ENCODE measurements at regions not wholly inside any gene's neighbourhood (a gene's known extent, or its start where the extent isn't known, plus 50 kb on each side); places are given as distances from the start of the nearest gene placed in this dataset.

GRCh38 chr5:162931501-162931900 is 505.9 kb upstream of the CCNG1 start:
- Histone ChIP-seq H3K4me3 (ENCODE audit: control extremely low read depth in 1 of 5, extremely low read depth in 1 of 5, insufficient read depth in 1 of 5, low read depth in 2 of 5, low read length in 4 of 5) (no peak overlapping the region), H3K27me3 (replicated peaks in 1 of 4; ENCODE audit: control extremely low read depth in 1 of 4, control insufficient read depth in 3 of 4, insufficient read depth in 4 of 4, low read length in 3 of 4) (no peaks in the 10 kb centered on the region), H3K36me3 (replicated peaks in 1 of 2; ENCODE audit: control extremely low read depth in 1 of 2, control insufficient read depth in 1 of 2, extremely low read depth in 1 of 2, insufficient read depth in 2 of 2, low read length in 1 of 2) (no peaks in the 10 kb centered on the region), H3K9ac (ENCODE audit: low read length) (no peak overlapping the region), H4K20me1 (ENCODE audit: control insufficient read depth, insufficient read depth, low read length, poor library complexity, severe bottlenecking) (no peaks in the 10 kb centered on the region), H3K4me2 (replicated peaks; ENCODE audit: low read depth, low read length, poor library complexity, severe bottlenecking) (no peak overlapping the region), H3K4me1 (ENCODE audit: control insufficient read depth in 2 of 2, insufficient read depth in 2 of 2, low read length in 2 of 2) (no peaks in the 10 kb centered on the region), H2AFZ (ENCODE audit: insufficient read depth, low read depth, low read length, poor library complexity, severe bottlenecking) (no peak overlapping the region), H3K9me3 (ENCODE audit: control extremely low read depth in 1 of 3, control insufficient read depth in 2 of 3, insufficient read depth in 1 of 3, low read length in 2 of 3) (peaks cover 0 to 11% (median 0%) of the 10 kb centered on the region in 3 donors), H3K27ac (ENCODE audit: low read length in 2 of 2) (no peak overlapping the region), H3K79me2 (ENCODE audit: control insufficient read depth, insufficient read depth, low read length) (no peaks in the 10 kb centered on the region)
- H3K4me1 Mint-ChIP-seq, result no peaks in the 10 kb centered on the region
- no peak overlapping the region for H3K27ac Mint-ChIP-seq
- no peak for ATAC-seq (ENCODE audit: low read depth)
- no CpG with 5 or more reads among the region's 2 CpGs for WGBS (ENCODE audit: insufficient coverage)
- peaks cover 7% of the 10 kb centered on the region for H3K9me3 Mint-ChIP-seq (ENCODE audit: insufficient read depth)
- TF ChIP-seq EZH2 (IDR thresholded peaks at IDR 0.05; ENCODE audit: borderline replicate concordance, insufficient read depth, low read depth, low read length, poor library complexity, severe bottlenecking) (no peak), CTCF (IDR thresholded peaks at IDR 0.05) (no peak)
- CTCF ChIA-PET, result no interaction called here
- no peak for DNase-seq
- intact Hi-C loops (cut with micrococcal nuclease), result no loop called here
- POLR2A ChIA-PET, result no interaction called here
- no peak overlapping the region for H3K4me3 Mint-ChIP-seq
- H3K27me3 Mint-ChIP-seq, result no peaks in the 10 kb centered on the region

GRCh38 chr5:162939991-162940390 is 497.4 kb upstream of the CCNG1 start:
- Histone ChIP-seq H3K9ac (ENCODE audit: low read length) (no peak overlapping the region), H2AFZ (ENCODE audit: insufficient read depth, low read depth, low read length, poor library complexity, severe bottlenecking) (no peak overlapping the region), H3K79me2 (ENCODE audit: control insufficient read depth, insufficient read depth, low read length) (no peaks in the 10 kb centered on the region), H3K27me3 (replicated peaks in 1 of 4; ENCODE audit: control extremely low read depth in 1 of 4, control insufficient read depth in 3 of 4, insufficient read depth in 4 of 4, low read length in 3 of 4) (no peaks in the 10 kb centered on the region), H3K36me3 (replicated peaks in 1 of 2; ENCODE audit: control extremely low read depth in 1 of 2, control insufficient read depth in 1 of 2, extremely low read depth in 1 of 2, insufficient read depth in 2 of 2, low read length in 1 of 2) (no peaks in the 10 kb centered on the region), H4K20me1 (ENCODE audit: control insufficient read depth, insufficient read depth, low read length, poor library complexity, severe bottlenecking) (no peaks in the 10 kb centered on the region), H3K4me2 (replicated peaks; ENCODE audit: low read depth, low read length, poor library complexity, severe bottlenecking) (no peak overlapping the region), H3K4me3 (ENCODE audit: control extremely low read depth in 1 of 5, extremely low read depth in 1 of 5, insufficient read depth in 1 of 5, low read depth in 2 of 5, low read length in 4 of 5) (no peak overlapping the region), H3K9me3 (ENCODE audit: control extremely low read depth in 1 of 3, control insufficient read depth in 2 of 3, insufficient read depth in 1 of 3, low read length in 2 of 3) (peaks cover 0 to 9% (median 0%) of the 10 kb centered on the region in 3 donors), H3K4me1 (ENCODE audit: control insufficient read depth in 2 of 2, insufficient read depth in 2 of 2, low read length in 2 of 2) (no peaks in the 10 kb centered on the region), H3K27ac (ENCODE audit: low read length in 2 of 2) (no peak overlapping the region)
- CTCF ChIA-PET, result no interaction called here
- Mint-ChIP-seq H3K4me3 (no peak overlapping the region), H3K4me1 (no peaks in the 10 kb centered on the region), H3K27ac (no peak overlapping the region), H3K27me3 (no peaks in the 10 kb centered on the region), H3K9me3 (ENCODE audit: insufficient read depth) (peaks cover 3% of the 10 kb centered on the region)
- POLR2A ChIA-PET, result no interaction called here
- DNase-seq (no peak), ATAC-seq (ENCODE audit: low read depth) (no peak)
- WGBS (ENCODE audit: insufficient coverage), result 57% methylated on average over 3 of the region's 4 CpGs
- TF ChIP-seq EZH2 (IDR thresholded peaks at IDR 0.05; ENCODE audit: borderline replicate concordance, insufficient read depth, low read depth, low read length, poor library complexity, severe bottlenecking), result no peak
- intact Hi-C loops (cut with micrococcal nuclease), result no loop called here

Measured in B cell (primary cell).